Astrocyte (in vitro differentiated cells and primary cell): ENCODE measurements at regions not wholly inside any gene's neighbourhood (a gene's known extent, or its start where the extent isn't known, plus 50 kb on each side); places are given as distances from the start of the nearest gene placed in this dataset.

Source experiments
- DNase-seq: peaks from one replicate; pipeline ENCODE4 v3.0.0-alpha.2; 2010; ENCODE audit warnings: low read depth
- FAIRE-seq: peaks from 2 replicates; lab custom pipeline; 2011; peaks lifted over from hg19 to GRCh38; lab: Jason Lieb, UNC
- H2AFZ ChIP-seq: 2 replicates; pipeline ENCODE4 v1.6.0; 2012; ENCODE audit warnings: low read depth, low read length, inconsistent platforms
- H3K27ac ChIP-seq: 2 replicates; pipeline ENCODE4 v1.5.1; 2011; ENCODE audit warnings: low read depth, low read length, inconsistent platforms
- H3K27me3 ChIP-seq: 2 replicates; pipeline ENCODE4 v1.6.0; 2011; ENCODE audit warnings: low read length, inconsistent platforms; ENCODE audit not compliant: insufficient read depth
- H3K36me3 ChIP-seq: 2 replicates; pipeline ENCODE4 v1.5.1; 2011; ENCODE audit warnings: low read length, inconsistent platforms; ENCODE audit not compliant: insufficient read depth
- H3K4me1 ChIP-seq: 2 replicates; pipeline ENCODE4 v1.5.1; 2011; ENCODE audit warnings: low read length, inconsistent platforms; ENCODE audit not compliant: insufficient read depth
- H3K4me2 ChIP-seq: 2 replicates; pipeline ENCODE4 v1.6.0; 2012; ENCODE audit warnings: low read length, inconsistent platforms
- H3K4me3 ChIP-seq: 2 replicates; pipeline ENCODE4 v1.5.1; 2011; ENCODE audit warnings: low read depth, mild to moderate bottlenecking, low read length, inconsistent platforms; ENCODE audit not compliant: insufficient read depth
- H3K79me2 ChIP-seq: 2 replicates; pipeline ENCODE4 v1.6.0; 2012; ENCODE audit warnings: mild to moderate bottlenecking, low read length, inconsistent platforms; ENCODE audit not compliant: insufficient read depth
- H3K9ac ChIP-seq: 2 replicates; pipeline ENCODE4 v1.6.0; 2012; ENCODE audit warnings: mild to moderate bottlenecking, low read length, inconsistent platforms
- H3K9me3 ChIP-seq: 2 replicates; pipeline ENCODE4 v1.5.1; 2012; ENCODE audit warnings: low read depth, mild to moderate bottlenecking, low read length, inconsistent platforms; ENCODE audit not compliant: insufficient read depth
- H4K20me1 ChIP-seq: 2 replicates; pipeline ENCODE4 v1.6.0; 2012; ENCODE audit warnings: low read length, inconsistent platforms; ENCODE audit not compliant: insufficient read depth
- H3K27ac Mint-ChIP-seq: one replicate; pipeline ENCODE4 v1.8.0; 2021; ENCODE audit warnings: mild to moderate bottlenecking, mixed read lengths; ENCODE audit not compliant: unreplicated experiment
- H3K27me3 Mint-ChIP-seq: one replicate; pipeline ENCODE4 v1.8.0; 2021; ENCODE audit warnings: low read depth, mixed read lengths; ENCODE audit not compliant: unreplicated experiment
- H3K36me3 Mint-ChIP-seq: one replicate; pipeline ENCODE4 v1.8.0; 2021; ENCODE audit warnings: low read depth, mixed read lengths; ENCODE audit not compliant: unreplicated experiment
- H3K4me1 Mint-ChIP-seq: one replicate; pipeline ENCODE4 v1.8.0; 2021; ENCODE audit warnings: low read depth, mixed read lengths; ENCODE audit not compliant: unreplicated experiment
- H3K4me3 Mint-ChIP-seq: one replicate; pipeline ENCODE4 v1.8.0; 2021; ENCODE audit warnings: mild to moderate bottlenecking, moderate library complexity, mixed read lengths; ENCODE audit not compliant: unreplicated experiment
- H3K9me3 Mint-ChIP-seq: one replicate; pipeline ENCODE4 v1.8.0; 2021; ENCODE audit warnings: mild to moderate bottlenecking, mixed read lengths; ENCODE audit not compliant: unreplicated experiment
- CTCF ChIP-seq: IDR thresholded peaks from 2 replicates; pipeline ENCODE4 v1.5.1; 2011; ENCODE audit warnings: low read depth, mild to moderate bottlenecking, inconsistent platforms, low read length, moderate library complexity; ENCODE audit not compliant: insufficient read depth
- EZH2 ChIP-seq: IDR thresholded peaks from 2 replicates; pipeline ENCODE4 v1.6.1; 2012; ENCODE audit warnings: mild to moderate bottlenecking, low read length, inconsistent platforms; ENCODE audit not compliant: insufficient read depth

GRCh38 chr10:59075576-59075975 is 100.9 kb upstream of the PHYHIPL start:
- Histone ChIP-seq H3K4me2 (no peak overlapping the region), H3K9me3 (no peaks in the 10 kb centered on the region), H3K4me3 (no peak overlapping the region), H3K27me3 (peaks cover 75% of the 10 kb centered on the region), H3K27ac (no peak overlapping the region), H3K9ac (no peak overlapping the region), H2AFZ (no peak overlapping the region), H3K79me2 (no peaks in the 10 kb centered on the region), H3K4me1 (peaks cover 14% of the 10 kb centered on the region), H3K36me3 (no peaks in the 10 kb centered on the region), H4K20me1 (no peaks in the 10 kb centered on the region)
- DNase-seq (peak; percentile 11), FAIRE-seq (no peak)
- Mint-ChIP-seq H3K27me3 (no peaks in the 10 kb centered on the region), H3K4me3 (no peak overlapping the region), H3K27ac (no peak overlapping the region), H3K36me3 (no peaks in the 10 kb centered on the region), H3K4me1 (peaks cover 7% of the 10 kb centered on the region), H3K9me3 (no peaks in the 10 kb centered on the region)
- no peak for TF ChIP-seq CTCF
- no peak for TF ChIP-seq EZH2

- no peaks in the 10 kb centered on the region for H3K36me3 ChIP-seq
- no peaks in the 10 kb centered on the region for H3K9me3 Mint-ChIP-seq
- H3K4me1 Mint-ChIP-seq = peaks cover 7% of the 10 kb centered on the region
- no peaks in the 10 kb centered on the region for H4K20me1 ChIP-seq
- H2AFZ ChIP-seq = no peak overlapping the region
- H3K9ac ChIP-seq = no peak overlapping the region
- H3K4me2 ChIP-seq = no peak overlapping the region
- peaks cover 14% of the 10 kb centered on the region for H3K4me1 ChIP-seq
- no peak overlapping the region for H3K4me3 Mint-ChIP-seq
- H3K27me3 ChIP-seq = peaks cover 80% of the 10 kb centered on the region
- no peaks in the 10 kb centered on the region for H3K36me3 Mint-ChIP-seq
- FAIRE-seq (no peak), DNase-seq (no peak)
- no peaks in the 10 kb centered on the region for H3K79me2 ChIP-seq
- H3K27me3 Mint-ChIP-seq = peaks cover 5% of the 10 kb centered on the region
- H3K27ac Mint-ChIP-seq = no peak overlapping the region
- no peaks in the 10 kb centered on the region for H3K9me3 ChIP-seq
- no peak overlapping the region for H3K4me3 ChIP-seq
- TF ChIP-seq CTCF (no peak), EZH2 (no peak)
- H3K27ac ChIP-seq = no peak overlapping the region
Observed at GRCh38 chr10:59077855-59078254, 98.6 kb upstream of the PHYHIPL start.

- Histone ChIP-seq H3K4me1 (peaks cover 14% of the 10 kb centered on the region), H4K20me1 (no peaks in the 10 kb centered on the region), H3K9ac (no peak overlapping the region), H3K36me3 (no peaks in the 10 kb centered on the region), H3K79me2 (no peaks in the 10 kb centered on the region), H2AFZ (no peak overlapping the region), H3K4me2 (peak overlapping the region; percentile 37), H3K27me3 (peaks cover 77% of the 10 kb centered on the region), H3K27ac (no peak overlapping the region), H3K4me3 (no peak overlapping the region), H3K9me3 (no peaks in the 10 kb centered on the region)
- DNase-seq (no peak), FAIRE-seq (no peak)
- H3K9me3 Mint-ChIP-seq = no peaks in the 10 kb centered on the region
- H3K27me3 Mint-ChIP-seq = peaks cover 5% of the 10 kb centered on the region
- H3K4me3 Mint-ChIP-seq = no peak overlapping the region
- no peaks in the 10 kb centered on the region for H3K36me3 Mint-ChIP-seq
- H3K4me1 Mint-ChIP-seq = peaks cover 7% of the 10 kb centered on the region
- TF ChIP-seq EZH2 (no peak), CTCF (no peak)
- H3K27ac Mint-ChIP-seq = no peak overlapping the region
Observed at GRCh38 chr10:59078978-59079377, 97.5 kb upstream of the PHYHIPL start.
